ENCODE measurements at regions not wholly inside any gene's neighbourhood (a gene's known extent, or its start where the extent isn't known, plus 50 kb on each side); places are given as distances from the start of the nearest gene placed in this dataset.

GRCh38 chr18:38313831-38314230, 748.2 kb upstream of the CELF4 start:
- TF ChIP-seq POLR2A (IDR thresholded peaks at IDR 0.05) (no peak), CTCF (IDR thresholded peaks at IDR 0.05) (no peak)

Measured in testis (tissue), 2 donors.